Epithelial cell of esophagus (primary cell): ENCODE measurements at regions not wholly inside any gene's neighbourhood (a gene's known extent, or its start where the extent isn't known, plus 50 kb on each side); places are given as distances from the start of the nearest gene placed in this dataset.

Experiments used
- DNase-seq: peaks from one replicate; pipeline ENCODE4 v3.0.0; 2010; ENCODE audit warnings: low read depth
- H3K4me3 ChIP-seq: 2 replicates; pipeline ENCODE4 v1.5.1; 2011; ENCODE audit warnings: mild to moderate bottlenecking, low read length, control low read depth
- TF ChIP-seq, protein P1 (sequence below): IDR thresholded peaks from 2 replicates; pipeline ENCODE4 v1.5.1; 2011; ENCODE audit warnings: low read depth, mild to moderate bottlenecking, low read length, control low read depth, inconsistent platforms; ENCODE audit not compliant: insufficient read depth; ENCODE audit errors: missing control alignments

DNA sequence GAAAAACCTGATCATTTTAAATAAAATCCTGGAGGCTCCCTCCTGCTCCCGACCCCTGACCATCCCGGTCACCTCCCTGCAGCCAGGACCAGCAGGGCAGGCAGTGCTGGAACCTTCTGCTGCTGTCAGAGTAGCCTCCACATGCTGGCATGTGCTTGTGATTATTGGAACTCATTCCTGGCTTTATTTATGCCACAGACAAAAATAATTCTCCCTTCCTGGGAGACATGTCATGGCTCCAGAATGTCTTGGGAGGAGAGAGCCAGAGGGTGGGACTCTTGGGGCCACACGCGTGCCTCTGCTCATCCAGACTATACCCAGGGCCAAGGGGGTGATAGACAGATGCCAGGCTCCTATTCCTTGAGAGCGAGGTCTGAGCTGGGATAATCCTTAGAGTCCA lies 183.6 kb upstream of the RAB4A start:
- TF ChIP-seq, protein P1, sequence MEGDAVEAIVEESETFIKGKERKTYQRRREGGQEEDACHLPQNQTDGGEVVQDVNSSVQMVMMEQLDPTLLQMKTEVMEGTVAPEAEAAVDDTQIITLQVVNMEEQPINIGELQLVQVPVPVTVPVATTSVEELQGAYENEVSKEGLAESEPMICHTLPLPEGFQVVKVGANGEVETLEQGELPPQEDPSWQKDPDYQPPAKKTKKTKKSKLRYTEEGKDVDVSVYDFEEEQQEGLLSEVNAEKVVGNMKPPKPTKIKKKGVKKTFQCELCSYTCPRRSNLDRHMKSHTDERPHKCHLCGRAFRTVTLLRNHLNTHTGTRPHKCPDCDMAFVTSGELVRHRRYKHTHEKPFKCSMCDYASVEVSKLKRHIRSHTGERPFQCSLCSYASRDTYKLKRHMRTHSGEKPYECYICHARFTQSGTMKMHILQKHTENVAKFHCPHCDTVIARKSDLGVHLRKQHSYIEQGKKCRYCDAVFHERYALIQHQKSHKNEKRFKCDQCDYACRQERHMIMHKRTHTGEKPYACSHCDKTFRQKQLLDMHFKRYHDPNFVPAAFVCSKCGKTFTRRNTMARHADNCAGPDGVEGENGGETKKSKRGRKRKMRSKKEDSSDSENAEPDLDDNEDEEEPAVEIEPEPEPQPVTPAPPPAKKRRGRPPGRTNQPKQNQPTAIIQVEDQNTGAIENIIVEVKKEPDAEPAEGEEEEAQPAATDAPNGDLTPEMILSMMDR, result no peak
- no peak for DNase-seq
- no peak overlapping the region for H3K4me3 ChIP-seq

DNA sequence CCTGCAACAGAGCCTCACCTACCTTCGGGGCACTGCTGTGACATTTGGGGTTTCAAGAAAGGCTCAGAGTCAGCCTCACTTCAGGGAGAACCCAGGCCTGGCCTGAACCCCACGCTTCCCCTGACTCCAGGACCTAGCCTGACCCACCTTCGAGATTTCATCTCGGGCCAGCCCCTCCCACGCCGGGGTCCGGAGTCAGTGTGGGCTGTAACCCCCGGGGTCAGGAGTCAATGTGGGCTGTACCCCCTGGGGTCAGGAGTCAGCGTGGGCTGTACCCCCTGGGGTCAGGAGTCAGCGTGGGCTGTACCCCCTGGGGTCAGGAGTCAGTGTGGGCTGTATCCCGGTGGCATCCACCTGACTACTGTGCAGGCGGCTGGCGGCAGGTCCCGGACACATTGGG lies 183.0 kb upstream of the RAB4A start:
- DNase-seq, result no peak
- TF ChIP-seq, protein P1, result no peak
- H3K4me3 ChIP-seq, result no peak overlapping the region

GRCh38 chr1:229088711-229089110 lies 182.2 kb upstream of the RAB4A start:
- DNase-seq, result no peak
- no peak overlapping the region for H3K4me3 ChIP-seq
- TF ChIP-seq, protein P1, result no peak

DNA sequence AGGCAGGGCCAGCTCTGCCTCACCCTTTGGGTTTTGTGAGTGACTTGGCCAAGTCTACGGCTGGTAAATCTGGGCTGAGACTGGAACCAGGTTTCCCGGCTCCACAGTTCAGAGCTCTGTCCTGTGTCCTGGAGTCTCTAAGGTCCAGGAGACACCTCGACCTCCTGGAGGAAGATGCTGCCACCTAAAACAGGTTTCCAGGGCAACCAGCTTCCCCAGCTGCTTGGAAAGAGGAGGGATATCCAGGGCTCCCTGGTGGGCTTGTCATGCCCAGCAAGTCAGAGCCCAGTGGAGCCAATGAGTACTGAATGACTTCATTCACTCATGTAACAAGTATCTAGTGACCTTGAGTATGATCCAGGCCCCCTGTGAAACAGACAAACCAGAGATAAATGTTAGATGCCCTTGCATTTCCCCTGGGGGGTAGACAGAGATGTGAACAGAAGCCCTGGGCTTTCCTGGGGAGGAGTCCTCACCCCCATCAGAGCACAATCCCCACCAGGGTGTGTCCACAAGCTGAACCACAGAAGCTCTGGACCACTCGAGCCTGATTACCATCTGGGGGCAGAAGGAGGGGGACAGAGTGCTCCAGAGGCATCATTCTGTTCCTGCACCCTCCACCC lies 181.2 kb upstream of the RAB4A start:
- H3K4me3 ChIP-seq, result no peak overlapping the region
- TF ChIP-seq, protein P1, result no peak
- no peak for DNase-seq

DNA sequence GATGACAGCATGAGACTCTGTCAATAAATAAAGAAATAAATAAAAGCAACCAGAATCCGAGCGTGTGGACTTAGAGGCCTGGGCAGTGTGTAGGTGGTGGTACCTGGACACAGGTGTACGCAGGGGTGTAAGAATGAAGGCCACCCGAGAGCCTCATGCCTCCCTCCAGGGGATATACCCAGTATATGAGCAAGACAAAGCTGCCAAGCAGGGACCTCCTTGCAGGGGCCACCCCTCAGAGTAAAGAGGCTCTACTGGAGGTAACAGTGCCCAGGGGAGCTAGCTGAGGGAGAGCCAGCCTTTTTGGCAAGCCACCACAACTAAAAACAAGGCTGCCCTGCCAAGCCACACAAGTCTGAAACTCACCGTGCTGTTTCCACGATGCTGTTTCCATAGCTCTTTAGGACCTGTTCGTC lies 179.2 kb upstream of the RAB4A start:
- no peak overlapping the region for H3K4me3 ChIP-seq
- TF ChIP-seq, protein P1, result no peak
- no peak for DNase-seq

DNA sequence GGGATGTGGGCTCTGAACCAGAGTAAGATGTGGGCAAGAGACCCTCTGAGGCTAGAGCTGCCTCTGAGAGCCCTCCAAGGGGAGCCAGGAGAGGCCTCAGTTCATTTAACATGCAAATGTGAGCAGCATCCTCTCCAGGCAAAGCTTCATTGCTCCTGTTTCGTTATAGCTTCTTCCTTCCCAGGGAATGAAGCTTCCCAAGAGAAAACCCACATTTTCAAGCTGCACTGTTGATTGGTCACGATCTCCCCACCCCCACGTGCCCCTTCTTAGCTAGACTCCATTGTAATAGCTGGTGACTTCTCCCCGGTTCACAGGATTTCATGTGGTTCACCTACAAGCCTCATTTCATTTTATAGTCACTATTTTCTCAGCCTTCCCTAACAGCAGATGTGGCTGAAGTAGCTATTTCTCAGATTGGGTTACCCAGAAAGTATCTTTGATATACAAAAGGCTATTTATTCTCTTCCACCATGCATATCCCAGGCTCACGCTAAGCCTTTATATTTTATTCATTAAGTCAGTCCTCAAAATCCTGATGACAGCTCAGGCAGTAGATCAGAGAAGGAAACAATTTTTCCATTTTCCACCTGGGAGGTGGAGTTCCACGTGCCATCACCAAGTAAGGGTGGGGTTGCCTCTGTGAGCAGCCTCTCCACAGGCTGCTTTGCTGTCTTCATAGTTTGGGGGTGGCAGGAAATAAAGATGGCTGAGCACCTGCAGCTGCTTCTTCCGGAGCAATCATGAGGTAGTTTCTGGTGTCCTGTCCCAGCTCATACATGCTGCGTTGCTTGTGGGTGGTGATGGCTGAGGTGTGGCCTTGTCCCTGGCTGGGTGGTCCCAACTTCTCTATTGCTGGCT lies 178.3 kb upstream of the RAB4A start:
- TF ChIP-seq, protein P1, result no peak
- H3K4me3 ChIP-seq, result no peak overlapping the region
- DNase-seq, result no peak
